ENCODE measurements at regions not wholly inside any gene's neighbourhood (a gene's known extent, or its start where the extent isn't known, plus 50 kb on each side); places are given as distances from the start of the nearest gene placed in this dataset.
"Not testable (repeated sequence)": the region's sequence is repeated elsewhere in the genome, so short reads cannot be mapped to it uniquely, and the experiment has no call there.

GRCh38 chr11:67781967-67782366, 107.5 kb upstream of the ALDH3B2 start:
- H3K36me3 Mint-ChIP-seq (ENCODE audit: insufficient read depth); H3K9me3 Mint-ChIP-seq (ENCODE audit: low read depth); H3K27me3 Mint-ChIP-seq; DNase-seq (ENCODE audit: low spot score, unreplicated experiment); H3K27ac Mint-ChIP-seq; H3K4me3 Mint-ChIP-seq (ENCODE audit: low read depth): not testable (repeated sequence)
- H3K4me1 Mint-ChIP-seq (ENCODE audit: low read depth) = peaks cover 13% of the 10 kb centered on the region

- DNase-seq (ENCODE audit: low spot score, unreplicated experiment); H3K36me3 Mint-ChIP-seq (ENCODE audit: insufficient read depth); H3K9me3 Mint-ChIP-seq (ENCODE audit: low read depth); H3K4me3 Mint-ChIP-seq (ENCODE audit: low read depth); H3K27ac Mint-ChIP-seq; H3K27me3 Mint-ChIP-seq: not testable (repeated sequence)
- peaks cover 13% of the 10 kb centered on the region for H3K4me1 Mint-ChIP-seq (ENCODE audit: low read depth)
These were observed 107.1 kb upstream of the ALDH3B2 start for GRCh38 chr11:67781506-67781905.

GRCh38 chr11:67780056-67780455, 105.6 kb upstream of the ALDH3B2 start:
- Mint-ChIP-seq H3K9me3 (ENCODE audit: low read depth) (peaks cover 2% of the 10 kb centered on the region), H3K27ac (no peak overlapping the region), H3K4me3 (ENCODE audit: low read depth) (no peak overlapping the region), H3K36me3 (ENCODE audit: insufficient read depth) (no peaks in the 10 kb centered on the region), H3K4me1 (ENCODE audit: low read depth) (peaks cover 10% of the 10 kb centered on the region), H3K27me3 (no peaks in the 10 kb centered on the region)
- no peak for DNase-seq (ENCODE audit: low spot score, unreplicated experiment)
- TF ChIP-seq CTCF (IDR thresholded peaks at IDR 0.05; ENCODE audit: unreplicated experiment) = no peak

GRCh38 chr11:67779189-67779875, 104.9 kb upstream of the ALDH3B2 start:
- not testable (repeated sequence) for H3K4me1 Mint-ChIP-seq (ENCODE audit: low read depth); H3K9me3 Mint-ChIP-seq (ENCODE audit: low read depth); H3K4me3 Mint-ChIP-seq (ENCODE audit: low read depth); DNase-seq (ENCODE audit: low spot score, unreplicated experiment); H3K27me3 Mint-ChIP-seq; H3K36me3 Mint-ChIP-seq (ENCODE audit: insufficient read depth)
- H3K27ac Mint-ChIP-seq = peak overlapping the region; percentile 20

- DNase-seq (ENCODE audit: low spot score, unreplicated experiment) = no peak
- no peaks in the 10 kb centered on the region for H3K36me3 Mint-ChIP-seq (ENCODE audit: insufficient read depth)
- H3K4me1 Mint-ChIP-seq (ENCODE audit: low read depth) = peaks cover 5% of the 10 kb centered on the region
- TF ChIP-seq CTCF (IDR thresholded peaks at IDR 0.05; ENCODE audit: unreplicated experiment) = no peak
- no peak overlapping the region for H3K27ac Mint-ChIP-seq
- no peak overlapping the region for H3K4me3 Mint-ChIP-seq (ENCODE audit: low read depth)
- no peaks in the 10 kb centered on the region for H3K9me3 Mint-ChIP-seq (ENCODE audit: low read depth)
- peaks cover 4% of the 10 kb centered on the region for H3K27me3 Mint-ChIP-seq
These were observed 102.6 kb upstream of the ALDH3B2 start for GRCh38 chr11:67776852-67777520.

- not testable (repeated sequence) for H3K4me1 Mint-ChIP-seq (ENCODE audit: low read depth); H3K27ac Mint-ChIP-seq; DNase-seq (ENCODE audit: low spot score, unreplicated experiment); H3K27me3 Mint-ChIP-seq; H3K36me3 Mint-ChIP-seq (ENCODE audit: insufficient read depth); H3K4me3 Mint-ChIP-seq (ENCODE audit: low read depth); H3K9me3 Mint-ChIP-seq (ENCODE audit: low read depth)
These were observed 99.8 kb upstream of the ALDH3B2 start for GRCh38 chr11:67774175-67774574.

- H3K27me3 Mint-ChIP-seq; H3K27ac Mint-ChIP-seq; H3K4me1 Mint-ChIP-seq (ENCODE audit: low read depth); H3K4me3 Mint-ChIP-seq (ENCODE audit: low read depth); H3K9me3 Mint-ChIP-seq (ENCODE audit: low read depth); H3K36me3 Mint-ChIP-seq (ENCODE audit: insufficient read depth); DNase-seq (ENCODE audit: low spot score, unreplicated experiment): not testable (repeated sequence)
These were observed 93.7 kb upstream of the ALDH3B2 start for GRCh38 chr11:67768001-67768730.

GRCh38 chr11:67761211-67761610, 86.8 kb upstream of the ALDH3B2 start:
- not testable (repeated sequence) for H3K9me3 Mint-ChIP-seq (ENCODE audit: low read depth); DNase-seq (ENCODE audit: low spot score, unreplicated experiment); H3K27me3 Mint-ChIP-seq; H3K4me3 Mint-ChIP-seq (ENCODE audit: low read depth); H3K36me3 Mint-ChIP-seq (ENCODE audit: insufficient read depth)
- Mint-ChIP-seq H3K4me1 (ENCODE audit: low read depth) (peaks cover 48% of the 10 kb centered on the region), H3K27ac (peak overlapping the region; percentile 54)

GRCh38 chr11:67759321-67759720, 84.9 kb upstream of the ALDH3B2 start:
- not testable (repeated sequence) for DNase-seq (ENCODE audit: low spot score, unreplicated experiment); H3K4me3 Mint-ChIP-seq (ENCODE audit: low read depth); H3K9me3 Mint-ChIP-seq (ENCODE audit: low read depth); H3K27me3 Mint-ChIP-seq; H3K27ac Mint-ChIP-seq; H3K36me3 Mint-ChIP-seq (ENCODE audit: insufficient read depth)
- H3K4me1 Mint-ChIP-seq (ENCODE audit: low read depth) = peaks cover 48% of the 10 kb centered on the region

- H3K9me3 Mint-ChIP-seq (ENCODE audit: low read depth); H3K27me3 Mint-ChIP-seq; H3K36me3 Mint-ChIP-seq (ENCODE audit: insufficient read depth); DNase-seq (ENCODE audit: low spot score, unreplicated experiment): not testable (repeated sequence)
- Mint-ChIP-seq H3K4me3 (ENCODE audit: low read depth) (peak overlapping the region; percentile 15), H3K4me1 (ENCODE audit: low read depth) (peaks cover 45% of the 10 kb centered on the region), H3K27ac (peak overlapping the region; percentile 89)
These were observed 84.0 kb upstream of the ALDH3B2 start for GRCh38 chr11:67758467-67758866.

GRCh38 chr11:67758009-67758408, 83.6 kb upstream of the ALDH3B2 start:
- not testable (repeated sequence) for DNase-seq (ENCODE audit: low spot score, unreplicated experiment); H3K9me3 Mint-ChIP-seq (ENCODE audit: low read depth); H3K36me3 Mint-ChIP-seq (ENCODE audit: insufficient read depth); H3K27me3 Mint-ChIP-seq
- Mint-ChIP-seq H3K4me3 (ENCODE audit: low read depth) (peak overlapping the region; percentile 15), H3K27ac (peak overlapping the region; percentile 89), H3K4me1 (ENCODE audit: low read depth) (peaks cover 47% of the 10 kb centered on the region)
